Neural cell (in vitro differentiated cells): ENCODE measurements at regions not wholly inside any gene's neighbourhood (a gene's known extent, or its start where the extent isn't known, plus 50 kb on each side); places are given as distances from the start of the nearest gene placed in this dataset.

ENCODE experiments used
- H2AFZ ChIP-seq: fragments of 200-600, 300-800 bp; sonication (generic), shearing (Covaris generic); 2 replicates; pipeline ENCODE4 v1.6.0; 2014; ENCODE audit warnings: low read depth, mild to moderate bottlenecking, antibody characterized with exemption, low read length, moderate library complexity
- H3F3A ChIP-seq: fragments of 200-600 bp; shearing (Covaris generic); 2 replicates; pipeline ENCODE4 v1.6.1; 2016; ENCODE audit warnings: mild to moderate bottlenecking, moderate library complexity, mixed read lengths, antibody characterized with exemption, low read length; ENCODE audit not compliant: insufficient read depth, poor library complexity, severe bottlenecking
- H3K27ac ChIP-seq: fragments of 200-600, 300-800 bp; sonication (generic), shearing (Covaris generic); 2 replicates; pipeline ENCODE4 v1.5.1; 2014; ENCODE audit warnings: mild to moderate bottlenecking, low read length, moderate library complexity
- H3K27me3 ChIP-seq: fragments of 300-800, 200-600 bp; sonication (generic), shearing (Covaris generic); 2 replicates; pipeline ENCODE4 v1.6.0; 2014; ENCODE audit warnings: mild to moderate bottlenecking, low read depth, low read length, moderate library complexity; ENCODE audit not compliant: insufficient read depth
- H3K36me3 ChIP-seq: fragments of 300-800, 200-600 bp; sonication (generic), shearing (Covaris generic); 2 replicates; pipeline ENCODE4 v1.5.1; 2014; ENCODE audit warnings: mild to moderate bottlenecking, antibody characterized with exemption, low read length, moderate library complexity; ENCODE audit not compliant: insufficient read depth
- H3K4me2 ChIP-seq: fragments of 300-800, 200-600 bp; sonication (generic), shearing (Covaris generic); 2 replicates; pipeline ENCODE4 v1.6.0; 2014; ENCODE audit warnings: mild to moderate bottlenecking, low read length
- H3K4me3 ChIP-seq: fragments of 300-800, 200-600 bp; sonication (generic), shearing (Covaris generic); 2 replicates; pipeline ENCODE4 v1.5.1; 2014; ENCODE audit warnings: mild to moderate bottlenecking, low read length, moderate library complexity
- H3K79me2 ChIP-seq: fragments of 200-600 bp; shearing (Covaris generic); replicated peaks from 2 replicates; pipeline ENCODE4 v1.6.0; 2014; ENCODE audit warnings: mild to moderate bottlenecking, low read length, moderate library complexity; ENCODE audit not compliant: insufficient read depth
- H3K9ac ChIP-seq: fragments of 300-800, 200-600 bp; sonication (generic), shearing (Covaris generic); 2 replicates; pipeline ENCODE4 v1.6.1; 2016; ENCODE audit warnings: mild to moderate bottlenecking, low read length, mixed read lengths
- H3K9me2 ChIP-seq: fragments of 200-600 bp; shearing (Covaris generic); 2 replicates; pipeline ENCODE4 v1.6.1; 2016; ENCODE audit warnings: mild to moderate bottlenecking, low read length, mixed read lengths; ENCODE audit not compliant: insufficient read depth
- H3K9me3 ChIP-seq: fragments of 200-600, 300-800 bp; sonication (generic), shearing (Covaris generic); 2 replicates; pipeline ENCODE4 v1.6.1; 2016; ENCODE audit warnings: mild to moderate bottlenecking, mixed run types, low read length, moderate library complexity, mixed read lengths
- H4K20me1 ChIP-seq: fragments of 200-600 bp; shearing (Covaris generic); 2 replicates; pipeline ENCODE4 v1.6.1; 2016; ENCODE audit warnings: mild to moderate bottlenecking, mixed run types; ENCODE audit not compliant: insufficient read depth
- CTCF ChIP-seq: fragments of 450-650 bp; IDR thresholded peaks from 2 replicates; pipeline ENCODE4 v1.5.1; 2014; ENCODE audit warnings: antibody characterized with exemption, mild to moderate bottlenecking, moderate library complexity; ENCODE audit not compliant: poor library complexity, severe bottlenecking
- EP300 ChIP-seq: fragments of 450-650 bp; conservative IDR thresholded peaks from 2 replicates; pipeline ENCODE4 v1.6.1; 2014; ENCODE audit warnings: antibody characterized with exemption, mild to moderate bottlenecking, moderate library complexity; ENCODE audit not compliant: poor library complexity, severe bottlenecking
- EZH2 ChIP-seq: fragments of 200-600, 300-800 bp; shearing (Covaris generic), sonication (generic); IDR thresholded peaks from 2 replicates; pipeline ENCODE4 v1.6.1; 2014; ENCODE audit warnings: antibody characterized with exemption, low read length, borderline replicate concordance, mild to moderate bottlenecking; ENCODE audit not compliant: insufficient read depth, poor library complexity, severe bottlenecking
- MXI1 ChIP-seq: fragments of 450-650 bp; conservative IDR thresholded peaks from 2 replicates; pipeline ENCODE4 v1.6.1; 2014; ENCODE audit warnings: antibody characterized with exemption, mild to moderate bottlenecking; ENCODE audit not compliant: poor library complexity, severe bottlenecking
- POLR2AphosphoS5 ChIP-seq: IDR thresholded peaks from 2 replicates; pipeline ENCODE4 v1.6.1; 2012
- RAD21 ChIP-seq: fragments of 450-650 bp; conservative IDR thresholded peaks from 2 replicates; pipeline ENCODE4 v1.6.1; 2014; ENCODE audit warnings: antibody characterized with exemption, mild to moderate bottlenecking, moderate library complexity
- REST ChIP-seq: IDR thresholded peaks from 2 replicates; pipeline ENCODE4 v1.6.1; 2012; ENCODE audit warnings: borderline replicate concordance
- SMC3 ChIP-seq: fragments of 450-650 bp; conservative IDR thresholded peaks from 2 replicates; pipeline ENCODE4 v1.6.1; 2014; ENCODE audit warnings: antibody characterized with exemption, mild to moderate bottlenecking, moderate library complexity; ENCODE audit not compliant: poor library complexity
- TAF1 ChIP-seq: IDR thresholded peaks from 2 replicates; pipeline ENCODE4 v1.6.1; 2012; ENCODE audit warnings: low read depth

- Histone ChIP-seq H3K27me3 (peaks cover 33% of the 10 kb centered on the region), H3K27ac (no peak overlapping the region), H3F3A (no peaks in the 10 kb centered on the region), H3K9ac (no peak overlapping the region), H3K9me3 (peaks cover 6% of the 10 kb centered on the region), H4K20me1 (no peaks in the 10 kb centered on the region), H3K4me3 (no peak overlapping the region), H2AFZ (no peak overlapping the region), H3K4me2 (no peak overlapping the region), H3K79me2 (no peaks in the 10 kb centered on the region), H3K36me3 (no peaks in the 10 kb centered on the region), H3K9me2 (no peaks in the 10 kb centered on the region)
- TF ChIP-seq MXI1 (no peak), CTCF (no peak), EZH2 (no peak), TAF1 (no peak)
Observed at GRCh38 chr2:239788576-239789098, 236.5 kb downstream of the NDUFA10 start.

GRCh38 chr2:239787538-239788050, 237.5 kb downstream of the NDUFA10 start:
- TF ChIP-seq EZH2 (no peak), REST (no peak), TAF1 (no peak), POLR2AphosphoS5 (no peak), SMC3 (no peak), RAD21 (no peak), CTCF (no peak), MXI1 (no peak), EP300 (no peak)
- H3K27ac ChIP-seq = no peak overlapping the region
- no peaks in the 10 kb centered on the region for H3K36me3 ChIP-seq
- no peak overlapping the region for H2AFZ ChIP-seq
- no peaks in the 10 kb centered on the region for H3F3A ChIP-seq
- H3K9me2 ChIP-seq = no peaks in the 10 kb centered on the region
- no peaks in the 10 kb centered on the region for H4K20me1 ChIP-seq
- H3K4me3 ChIP-seq = no peak overlapping the region
- peaks cover 38% of the 10 kb centered on the region for H3K27me3 ChIP-seq
- H3K9ac ChIP-seq = no peak overlapping the region
- H3K79me2 ChIP-seq = no peaks in the 10 kb centered on the region
- no peak overlapping the region for H3K4me2 ChIP-seq
- peaks cover 9% of the 10 kb centered on the region for H3K9me3 ChIP-seq
